MM.1S (cell line): ENCODE measurements at regions not wholly inside any gene's neighbourhood (a gene's known extent, or its start where the extent isn't known, plus 50 kb on each side); places are given as distances from the start of the nearest gene placed in this dataset.

Experiments
- CTCF ChIP-seq: fragments of 300-600 bp; sonication (generic); IDR thresholded peaks from 2 replicates; pipeline ENCODE4 v1.5.1; 2016; ENCODE audit warnings: antibody characterized with exemption, low read length, mixed read lengths
- EZH2 ChIP-seq: fragments of 300-600 bp; sonication (generic); optimal IDR thresholded peaks from 2 replicates; pipeline ENCODE3; 2017; ENCODE audit warnings: low read depth, mild to moderate bottlenecking, antibody characterized with exemption, low read length, mixed read lengths
- EZH2phosphoT487 ChIP-seq: fragments of 300-600 bp; sonication (generic); IDR thresholded peaks from 2 replicates; pipeline ENCODE4 v1.6.1; 2018; ENCODE audit warnings: antibody characterized with exemption, low read length

- TF ChIP-seq CTCF: no peak
- no peak for TF ChIP-seq EZH2
- no peak for TF ChIP-seq EZH2phosphoT487
Observed at GRCh38 chr12:105943525-105943924, 195.2 kb downstream of the NUAK1 start.
